Fibroblast of lung (primary cell): ENCODE measurements at regions not wholly inside any gene's neighbourhood (a gene's known extent, or its start where the extent isn't known, plus 50 kb on each side); places are given as distances from the start of the nearest gene placed in this dataset.

Experiments
- DNase-seq, 2 donors: peaks; one replicate each; pipeline versions ENCODE4 v3.0.0 to v3.0.0-alpha.2; 2010; ENCODE audit warnings: low read depth in 2 of 2
- H2AFZ ChIP-seq: 2 replicates; pipeline ENCODE4 v1.5.1; 2012; ENCODE audit warnings: low read length, control low read depth, inconsistent platforms
- H3K27ac ChIP-seq: 2 replicates; pipeline ENCODE4 v1.5.1; 2011; ENCODE audit warnings: low read length, control low read depth; ENCODE audit not compliant: insufficient read depth
- H3K27me3 ChIP-seq: 2 replicates; pipeline ENCODE4 v1.5.1; 2011; ENCODE audit warnings: mild to moderate bottlenecking, low read length; ENCODE audit not compliant: control insufficient read depth, insufficient read depth
- H3K36me3 ChIP-seq: 2 replicates; pipeline ENCODE4 v1.5.1; 2011; ENCODE audit warnings: low read length; ENCODE audit not compliant: control insufficient read depth, insufficient read depth
- H3K4me1 ChIP-seq: 2 replicates; pipeline ENCODE4 v1.5.1; 2011; ENCODE audit warnings: low read length; ENCODE audit not compliant: control insufficient read depth, insufficient read depth; ENCODE audit errors: extremely low read depth
- H3K4me2 ChIP-seq: 2 replicates; pipeline ENCODE4 v1.5.1; 2011; ENCODE audit warnings: low read length, control low read depth; ENCODE audit not compliant: insufficient read depth; ENCODE audit errors: extremely low read depth
- H3K4me3 ChIP-seq, 4 experiments: fragments of 200-600 bp in 1 of 4; sonication (generic) in 1 of 4; replicated peaks in 1 of 4; 2 replicates each; pipeline ENCODE4 v1.5.1; 2011 to 2016; ENCODE audit warnings: low read length in 4 of 4, low read depth in 3 of 4, mild to moderate bottlenecking in 3 of 4, control low read depth in 2 of 4, inconsistent platforms in 1 of 4, mixed read lengths in 1 of 4; ENCODE audit not compliant: insufficient read depth in 1 of 4; ENCODE audit errors: control extremely low read depth in 1 of 4
- H3K79me2 ChIP-seq: 2 replicates; pipeline ENCODE4 v1.5.1; 2012; ENCODE audit warnings: mild to moderate bottlenecking, low read length, inconsistent platforms; ENCODE audit not compliant: control insufficient read depth, insufficient read depth
- H3K9ac ChIP-seq: 2 replicates; pipeline ENCODE4 v1.5.1; 2011; ENCODE audit warnings: mild to moderate bottlenecking, low read length, control low read depth; ENCODE audit not compliant: insufficient read depth
- H3K9me3 ChIP-seq: 2 replicates; pipeline ENCODE4 v1.5.1; 2012; ENCODE audit warnings: low read depth, low read length; ENCODE audit not compliant: control insufficient read depth, insufficient read depth
- H4K20me1 ChIP-seq: 2 replicates; pipeline ENCODE4 v1.5.1; 2011; ENCODE audit warnings: low read length; ENCODE audit not compliant: control insufficient read depth, insufficient read depth; ENCODE audit errors: extremely low read depth
- EZH2 ChIP-seq: IDR thresholded peaks from 2 replicates; pipeline ENCODE4 v1.5.1; 2012; ENCODE audit warnings: low read length, control low read depth, mild to moderate bottlenecking; ENCODE audit errors: missing control alignments
- TF ChIP-seq, protein P1 (sequence below), 2 donors: IDR thresholded peaks in 1 of 2; conservative IDR thresholded peaks in 1 of 2; 1 replicate in 1 of 2; 2 replicates in 1 of 2; pipeline ENCODE4 v1.5.1; 2011 to 2012; ENCODE audit warnings: low read length in 2 of 2, control low read depth in 1 of 2, inconsistent platforms in 1 of 2, low read depth in 1 of 2, mild to moderate bottlenecking in 1 of 2

GRCh38 chr1:108028841-108029388 lies 63.9 kb upstream of the VAV3 start:
- Histone ChIP-seq H3K27me3 (no peaks in the 10 kb centered on the region), H3K4me2 (no peak overlapping the region), H3K27ac (no peak overlapping the region), H3K9ac (no peak overlapping the region), H4K20me1 (no peaks in the 10 kb centered on the region), H3K36me3 (no peaks in the 10 kb centered on the region), H3K4me1 (no peaks in the 10 kb centered on the region), H2AFZ (no peak overlapping the region), H3K4me3 (no peak overlapping the region), H3K79me2 (no peaks in the 10 kb centered on the region), H3K9me3 (no peaks in the 10 kb centered on the region)
- no peak for TF ChIP-seq EZH2
- TF ChIP-seq, protein P1, sequence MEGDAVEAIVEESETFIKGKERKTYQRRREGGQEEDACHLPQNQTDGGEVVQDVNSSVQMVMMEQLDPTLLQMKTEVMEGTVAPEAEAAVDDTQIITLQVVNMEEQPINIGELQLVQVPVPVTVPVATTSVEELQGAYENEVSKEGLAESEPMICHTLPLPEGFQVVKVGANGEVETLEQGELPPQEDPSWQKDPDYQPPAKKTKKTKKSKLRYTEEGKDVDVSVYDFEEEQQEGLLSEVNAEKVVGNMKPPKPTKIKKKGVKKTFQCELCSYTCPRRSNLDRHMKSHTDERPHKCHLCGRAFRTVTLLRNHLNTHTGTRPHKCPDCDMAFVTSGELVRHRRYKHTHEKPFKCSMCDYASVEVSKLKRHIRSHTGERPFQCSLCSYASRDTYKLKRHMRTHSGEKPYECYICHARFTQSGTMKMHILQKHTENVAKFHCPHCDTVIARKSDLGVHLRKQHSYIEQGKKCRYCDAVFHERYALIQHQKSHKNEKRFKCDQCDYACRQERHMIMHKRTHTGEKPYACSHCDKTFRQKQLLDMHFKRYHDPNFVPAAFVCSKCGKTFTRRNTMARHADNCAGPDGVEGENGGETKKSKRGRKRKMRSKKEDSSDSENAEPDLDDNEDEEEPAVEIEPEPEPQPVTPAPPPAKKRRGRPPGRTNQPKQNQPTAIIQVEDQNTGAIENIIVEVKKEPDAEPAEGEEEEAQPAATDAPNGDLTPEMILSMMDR (conservative IDR thresholded peaks at IDR 0.05 in 1 of 2, IDR thresholded peaks at IDR 0.05 in 1 of 2; ENCODE audit: low read depth in 1 of 2, low read length in 2 of 2): no peak
- no peak for DNase-seq

DNA sequence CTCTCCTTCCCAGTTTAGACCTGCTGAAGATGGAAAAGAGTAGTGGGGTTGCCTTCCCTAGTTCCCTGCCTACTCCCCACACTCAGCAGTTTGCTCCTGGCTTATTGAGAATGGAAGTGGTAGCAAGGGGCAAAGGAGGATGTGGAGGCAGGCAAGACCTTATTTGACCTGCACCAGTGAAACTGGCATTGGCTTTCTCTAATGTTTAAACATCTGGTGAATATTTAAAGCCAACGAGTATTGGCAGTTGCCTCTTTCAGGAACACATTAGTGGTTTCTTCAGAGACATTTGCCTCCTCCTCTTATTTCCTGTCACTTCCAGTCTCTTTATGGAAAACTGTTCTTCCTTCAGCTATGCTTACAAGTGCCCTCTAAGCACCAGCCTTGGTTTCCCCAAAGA lies 62.4 kb upstream of the VAV3 start:
- H3K9me3 ChIP-seq: no peaks in the 10 kb centered on the region
- H2AFZ ChIP-seq: no peak overlapping the region
- H3K36me3 ChIP-seq: no peaks in the 10 kb centered on the region
- no peaks in the 10 kb centered on the region for H3K4me1 ChIP-seq
- H3K9ac ChIP-seq: no peak overlapping the region
- H3K4me3 ChIP-seq: no peak overlapping the region
- DNase-seq: no peak
- TF ChIP-seq EZH2: no peak
- TF ChIP-seq, protein P1 (conservative IDR thresholded peaks at IDR 0.05 in 1 of 2, IDR thresholded peaks at IDR 0.05 in 1 of 2; ENCODE audit: low read depth in 1 of 2, low read length in 2 of 2): no peak
- H3K27ac ChIP-seq: no peak overlapping the region
- no peaks in the 10 kb centered on the region for H4K20me1 ChIP-seq
- no peaks in the 10 kb centered on the region for H3K79me2 ChIP-seq
- H3K4me2 ChIP-seq: no peak overlapping the region
- H3K27me3 ChIP-seq: no peaks in the 10 kb centered on the region

DNA sequence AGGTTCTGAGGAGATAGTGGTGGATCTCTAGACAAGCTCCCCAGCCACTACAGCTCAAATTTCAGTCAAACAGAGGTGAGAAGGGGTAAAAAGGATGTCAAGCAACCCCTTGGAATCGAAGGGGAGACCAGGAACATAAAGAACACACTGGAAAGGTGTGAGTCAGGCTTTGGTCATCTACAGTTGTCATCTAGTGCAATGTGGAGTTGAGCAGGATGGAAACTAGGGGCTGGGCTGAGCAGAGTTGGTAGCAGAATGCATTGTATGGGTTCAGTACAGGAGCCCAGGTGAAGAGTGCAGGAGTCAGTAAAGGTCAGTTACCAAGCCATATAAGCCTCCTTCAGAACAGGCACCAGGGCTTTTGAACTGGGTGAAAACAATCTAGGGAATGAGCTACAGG lies 52.7 kb upstream of the VAV3 start:
- peak in 1 of 2 donors; percentile 42 for DNase-seq
- TF ChIP-seq, protein P1 (conservative IDR thresholded peaks at IDR 0.05 in 1 of 2, IDR thresholded peaks at IDR 0.05 in 1 of 2; ENCODE audit: low read depth in 1 of 2, low read length in 2 of 2): no peak
- no peak for TF ChIP-seq EZH2
- no peak overlapping the region for H3K4me2 ChIP-seq
- H3K9ac ChIP-seq: no peak overlapping the region
- H3K9me3 ChIP-seq: no peaks in the 10 kb centered on the region
- no peaks in the 10 kb centered on the region for H4K20me1 ChIP-seq
- H2AFZ ChIP-seq: no peak overlapping the region
- H3K4me1 ChIP-seq: no peaks in the 10 kb centered on the region
- H3K27me3 ChIP-seq: no peaks in the 10 kb centered on the region
- H3K4me3 ChIP-seq: no peak overlapping the region
- H3K27ac ChIP-seq: no peak overlapping the region
- H3K79me2 ChIP-seq: no peaks in the 10 kb centered on the region
- no peaks in the 10 kb centered on the region for H3K36me3 ChIP-seq
